ENCODE measurements at regions not wholly inside any gene's neighbourhood (a gene's known extent, or its start where the extent isn't known, plus 50 kb on each side); places are given as distances from the start of the nearest gene placed in this dataset.

DNA sequence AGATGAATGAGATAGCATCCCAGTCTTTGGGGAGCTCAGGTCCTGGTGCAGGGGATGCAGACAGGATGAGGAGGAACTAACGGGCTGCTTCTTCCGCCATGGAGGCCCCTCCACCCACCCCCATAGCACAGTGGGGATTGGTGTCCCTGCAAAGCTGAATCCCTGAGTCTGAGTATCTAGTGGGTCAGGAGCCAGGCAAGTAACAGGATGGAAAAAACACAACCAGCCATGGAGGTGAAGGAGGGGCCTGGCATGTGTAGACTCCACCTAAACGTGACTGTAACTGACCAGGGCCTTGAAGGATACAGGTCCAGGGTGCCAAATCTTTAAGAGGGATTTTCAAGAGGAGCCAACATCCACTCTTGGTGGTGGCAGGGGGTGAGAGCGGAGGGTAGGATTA lies 327.8 kb upstream of the MSX2 start:
- DNase-seq (ENCODE audit: low read depth in 1 of 2, low spot score in 1 of 2) = no peak
- Histone ChIP-seq H3K27me3 (ENCODE audit: insufficient read depth, poor library complexity, severe bottlenecking) (peaks cover 3% of the 10 kb centered on the region), H3K27ac (replicated peaks) (no peak overlapping the region), H3K4me3 (replicated peaks; ENCODE audit: insufficient read depth, low read length) (no peak overlapping the region)
- TF ChIP-seq, protein P1, sequence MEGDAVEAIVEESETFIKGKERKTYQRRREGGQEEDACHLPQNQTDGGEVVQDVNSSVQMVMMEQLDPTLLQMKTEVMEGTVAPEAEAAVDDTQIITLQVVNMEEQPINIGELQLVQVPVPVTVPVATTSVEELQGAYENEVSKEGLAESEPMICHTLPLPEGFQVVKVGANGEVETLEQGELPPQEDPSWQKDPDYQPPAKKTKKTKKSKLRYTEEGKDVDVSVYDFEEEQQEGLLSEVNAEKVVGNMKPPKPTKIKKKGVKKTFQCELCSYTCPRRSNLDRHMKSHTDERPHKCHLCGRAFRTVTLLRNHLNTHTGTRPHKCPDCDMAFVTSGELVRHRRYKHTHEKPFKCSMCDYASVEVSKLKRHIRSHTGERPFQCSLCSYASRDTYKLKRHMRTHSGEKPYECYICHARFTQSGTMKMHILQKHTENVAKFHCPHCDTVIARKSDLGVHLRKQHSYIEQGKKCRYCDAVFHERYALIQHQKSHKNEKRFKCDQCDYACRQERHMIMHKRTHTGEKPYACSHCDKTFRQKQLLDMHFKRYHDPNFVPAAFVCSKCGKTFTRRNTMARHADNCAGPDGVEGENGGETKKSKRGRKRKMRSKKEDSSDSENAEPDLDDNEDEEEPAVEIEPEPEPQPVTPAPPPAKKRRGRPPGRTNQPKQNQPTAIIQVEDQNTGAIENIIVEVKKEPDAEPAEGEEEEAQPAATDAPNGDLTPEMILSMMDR (IDR thresholded peaks at IDR 0.05; ENCODE audit: insufficient read depth, low read length) = no peak
- TF ChIP-seq POLR2AphosphoS5 (IDR thresholded peaks at IDR 0.05; ENCODE audit: low read depth) = no peak
- TF ChIP-seq GABPA (IDR thresholded peaks at IDR 0.05; ENCODE audit: low read depth) = no peak
- TF ChIP-seq, protein P2, sequence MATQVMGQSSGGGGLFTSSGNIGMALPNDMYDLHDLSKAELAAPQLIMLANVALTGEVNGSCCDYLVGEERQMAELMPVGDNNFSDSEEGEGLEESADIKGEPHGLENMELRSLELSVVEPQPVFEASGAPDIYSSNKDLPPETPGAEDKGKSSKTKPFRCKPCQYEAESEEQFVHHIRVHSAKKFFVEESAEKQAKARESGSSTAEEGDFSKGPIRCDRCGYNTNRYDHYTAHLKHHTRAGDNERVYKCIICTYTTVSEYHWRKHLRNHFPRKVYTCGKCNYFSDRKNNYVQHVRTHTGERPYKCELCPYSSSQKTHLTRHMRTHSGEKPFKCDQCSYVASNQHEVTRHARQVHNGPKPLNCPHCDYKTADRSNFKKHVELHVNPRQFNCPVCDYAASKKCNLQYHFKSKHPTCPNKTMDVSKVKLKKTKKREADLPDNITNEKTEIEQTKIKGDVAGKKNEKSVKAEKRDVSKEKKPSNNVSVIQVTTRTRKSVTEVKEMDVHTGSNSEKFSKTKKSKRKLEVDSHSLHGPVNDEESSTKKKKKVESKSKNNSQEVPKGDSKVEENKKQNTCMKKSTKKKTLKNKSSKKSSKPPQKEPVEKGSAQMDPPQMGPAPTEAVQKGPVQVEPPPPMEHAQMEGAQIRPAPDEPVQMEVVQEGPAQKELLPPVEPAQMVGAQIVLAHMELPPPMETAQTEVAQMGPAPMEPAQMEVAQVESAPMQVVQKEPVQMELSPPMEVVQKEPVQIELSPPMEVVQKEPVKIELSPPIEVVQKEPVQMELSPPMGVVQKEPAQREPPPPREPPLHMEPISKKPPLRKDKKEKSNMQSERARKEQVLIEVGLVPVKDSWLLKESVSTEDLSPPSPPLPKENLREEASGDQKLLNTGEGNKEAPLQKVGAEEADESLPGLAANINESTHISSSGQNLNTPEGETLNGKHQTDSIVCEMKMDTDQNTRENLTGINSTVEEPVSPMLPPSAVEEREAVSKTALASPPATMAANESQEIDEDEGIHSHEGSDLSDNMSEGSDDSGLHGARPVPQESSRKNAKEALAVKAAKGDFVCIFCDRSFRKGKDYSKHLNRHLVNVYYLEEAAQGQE (IDR thresholded peaks at IDR 0.05; ENCODE audit: insufficient replicate concordance, low read depth) = no peak
- TF ChIP-seq SPI1 (IDR thresholded peaks at IDR 0.05; ENCODE audit: borderline replicate concordance, low read depth) = no peak

DNA sequence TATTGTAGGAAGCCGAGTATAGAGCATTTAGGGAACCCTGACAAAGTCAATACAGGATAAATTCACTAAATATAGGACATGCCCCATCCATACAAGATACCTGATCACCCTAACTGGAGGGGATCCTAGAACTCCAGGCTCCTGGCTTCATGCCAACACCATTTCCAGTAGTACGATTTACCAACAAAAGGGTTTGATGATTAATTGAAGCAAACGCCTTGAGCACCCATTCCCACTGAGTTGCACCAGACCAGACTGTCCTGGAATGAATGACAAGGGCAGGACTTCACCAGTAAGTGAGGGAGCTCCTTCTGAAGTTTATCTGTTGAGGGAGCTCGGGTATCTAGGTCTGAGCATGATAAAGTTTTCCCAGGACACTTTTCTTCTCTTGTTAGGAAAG lies 327.2 kb upstream of the MSX2 start:
- Histone ChIP-seq H3K27me3 (ENCODE audit: insufficient read depth, poor library complexity, severe bottlenecking) (peaks cover 3% of the 10 kb centered on the region), H3K27ac (replicated peaks) (no peak overlapping the region), H3K4me3 (replicated peaks; ENCODE audit: insufficient read depth, low read length) (no peak overlapping the region)
- no peak for DNase-seq (ENCODE audit: low read depth in 1 of 2, low spot score in 1 of 2)
- TF ChIP-seq, protein P1 (IDR thresholded peaks at IDR 0.05; ENCODE audit: insufficient read depth, low read length) = no peak

DNA sequence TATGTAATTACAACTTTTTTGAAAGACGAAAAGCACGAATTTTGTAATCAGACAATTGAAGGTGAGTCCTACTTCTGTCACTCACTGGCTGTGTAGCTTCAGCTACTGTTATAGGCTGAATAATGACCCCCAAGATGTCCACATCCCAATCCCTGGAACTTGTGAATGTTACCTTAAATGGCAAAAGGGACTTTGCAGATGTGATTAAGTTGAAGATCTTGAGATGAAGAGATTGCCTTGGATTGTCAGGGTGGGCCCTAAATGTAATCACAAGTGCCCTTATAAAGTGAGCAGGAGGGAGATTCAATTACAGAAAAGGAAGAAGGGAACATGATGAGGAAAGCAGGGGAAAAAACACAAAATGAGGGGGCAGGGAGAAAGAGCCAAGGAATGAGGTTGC lies 326.2 kb upstream of the MSX2 start:
- no peak for DNase-seq (ENCODE audit: low read depth in 1 of 2, low spot score in 1 of 2)
- no peak for TF ChIP-seq GABPA (IDR thresholded peaks at IDR 0.05; ENCODE audit: low read depth)
- TF ChIP-seq SPI1 (IDR thresholded peaks at IDR 0.05; ENCODE audit: borderline replicate concordance, low read depth) = no peak
- no peak for TF ChIP-seq POLR2AphosphoS5 (IDR thresholded peaks at IDR 0.05; ENCODE audit: low read depth)
- TF ChIP-seq, protein P1 (IDR thresholded peaks at IDR 0.05; ENCODE audit: insufficient read depth, low read length) = no peak
- no peak overlapping the region for H3K4me3 ChIP-seq (replicated peaks; ENCODE audit: insufficient read depth, low read length)
- H3K27ac ChIP-seq (replicated peaks) = no peak overlapping the region
- H3K27me3 ChIP-seq (ENCODE audit: insufficient read depth, poor library complexity, severe bottlenecking) = peaks cover 3% of the 10 kb centered on the region

DNA sequence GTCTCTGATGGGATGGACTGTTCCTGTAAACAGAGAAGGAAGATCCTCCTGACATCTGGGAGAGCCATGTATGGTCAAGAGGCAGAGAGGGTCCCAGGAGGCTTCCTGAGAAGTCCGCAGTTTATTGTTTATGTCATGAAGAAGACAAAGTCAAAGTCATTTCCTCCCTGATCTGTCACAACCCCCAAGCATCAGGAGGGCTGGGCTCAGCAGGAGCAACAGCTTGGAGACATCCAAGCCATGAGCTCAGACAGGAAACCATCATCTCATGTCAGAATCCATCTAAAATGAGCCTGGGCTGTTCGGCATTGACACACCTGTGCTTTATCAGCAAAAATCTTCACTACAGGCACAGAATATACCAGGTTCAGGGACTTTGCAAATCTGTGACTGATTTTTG lies 325.0 kb upstream of the MSX2 start:
- DNase-seq (ENCODE audit: low read depth in 1 of 2, low spot score in 1 of 2) = no peak
- no peak overlapping the region for H3K4me3 ChIP-seq (replicated peaks; ENCODE audit: insufficient read depth, low read length)
- no peak for TF ChIP-seq SPI1 (IDR thresholded peaks at IDR 0.05; ENCODE audit: borderline replicate concordance, low read depth)
- no peak for TF ChIP-seq POLR2AphosphoS5 (IDR thresholded peaks at IDR 0.05; ENCODE audit: low read depth)
- no peak for TF ChIP-seq GABPA (IDR thresholded peaks at IDR 0.05; ENCODE audit: low read depth)
- TF ChIP-seq, protein P2 (IDR thresholded peaks at IDR 0.05; ENCODE audit: insufficient replicate concordance, low read depth) = no peak
- TF ChIP-seq, protein P1 (IDR thresholded peaks at IDR 0.05; ENCODE audit: insufficient read depth, low read length) = no peak
- H3K27ac ChIP-seq (replicated peaks) = no peak overlapping the region
- H3K27me3 ChIP-seq (ENCODE audit: insufficient read depth, poor library complexity, severe bottlenecking) = peaks cover 3% of the 10 kb centered on the region
